ENCODE measurements at regions not wholly inside any gene's neighbourhood (a gene's known extent, or its start where the extent isn't known, plus 50 kb on each side); places are given as distances from the start of the nearest gene placed in this dataset.

DNA sequence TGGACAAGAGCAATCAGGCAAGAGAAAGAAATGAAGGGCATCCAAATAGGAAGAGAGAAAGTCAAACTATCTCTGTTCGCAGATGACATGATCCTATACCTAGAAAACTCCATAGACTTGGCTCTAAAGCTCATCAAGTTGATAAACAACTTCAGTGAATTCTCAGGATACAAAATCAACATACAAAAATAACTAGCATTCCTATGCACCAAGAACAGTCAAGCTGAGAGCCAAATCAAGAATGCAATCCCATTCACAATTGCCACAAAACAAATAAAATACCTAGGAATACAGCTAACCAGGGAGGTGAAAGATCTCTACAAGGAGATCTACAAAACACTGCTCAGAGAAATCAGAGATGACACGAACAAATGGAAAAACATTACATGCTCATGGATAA, 417.5 kb upstream of the ATP2B1 start:
- TF ChIP-seq POLR2A (IDR thresholded peaks at IDR 0.05): no peak
- TF ChIP-seq, protein P1, sequence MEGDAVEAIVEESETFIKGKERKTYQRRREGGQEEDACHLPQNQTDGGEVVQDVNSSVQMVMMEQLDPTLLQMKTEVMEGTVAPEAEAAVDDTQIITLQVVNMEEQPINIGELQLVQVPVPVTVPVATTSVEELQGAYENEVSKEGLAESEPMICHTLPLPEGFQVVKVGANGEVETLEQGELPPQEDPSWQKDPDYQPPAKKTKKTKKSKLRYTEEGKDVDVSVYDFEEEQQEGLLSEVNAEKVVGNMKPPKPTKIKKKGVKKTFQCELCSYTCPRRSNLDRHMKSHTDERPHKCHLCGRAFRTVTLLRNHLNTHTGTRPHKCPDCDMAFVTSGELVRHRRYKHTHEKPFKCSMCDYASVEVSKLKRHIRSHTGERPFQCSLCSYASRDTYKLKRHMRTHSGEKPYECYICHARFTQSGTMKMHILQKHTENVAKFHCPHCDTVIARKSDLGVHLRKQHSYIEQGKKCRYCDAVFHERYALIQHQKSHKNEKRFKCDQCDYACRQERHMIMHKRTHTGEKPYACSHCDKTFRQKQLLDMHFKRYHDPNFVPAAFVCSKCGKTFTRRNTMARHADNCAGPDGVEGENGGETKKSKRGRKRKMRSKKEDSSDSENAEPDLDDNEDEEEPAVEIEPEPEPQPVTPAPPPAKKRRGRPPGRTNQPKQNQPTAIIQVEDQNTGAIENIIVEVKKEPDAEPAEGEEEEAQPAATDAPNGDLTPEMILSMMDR (IDR thresholded peaks at IDR 0.05): no peak
